ENCODE measurements at regions not wholly inside any gene's neighbourhood (a gene's known extent, or its start where the extent isn't known, plus 50 kb on each side); places are given as distances from the start of the nearest gene placed in this dataset.

DNA sequence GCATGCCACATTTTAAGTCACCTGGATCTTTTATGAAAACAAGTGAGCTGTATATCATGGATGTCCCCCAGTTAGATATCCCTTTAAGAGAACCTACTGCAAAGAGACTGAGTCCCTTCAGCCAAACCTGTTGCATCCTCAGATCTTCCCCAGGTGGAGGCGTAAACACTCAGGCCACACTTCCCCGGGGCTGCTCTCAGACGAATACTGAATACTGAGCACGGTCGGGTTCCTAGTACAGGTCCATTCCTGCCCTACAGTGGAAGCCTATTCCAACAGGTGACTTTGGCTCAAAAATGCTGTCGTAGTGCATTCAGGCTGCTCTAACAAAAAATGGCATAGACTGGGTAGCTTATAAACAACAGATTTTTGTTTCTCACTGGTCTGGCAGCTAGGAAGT, 320.2 kb upstream of the CLNK start:
- Histone ChIP-seq H3K9me3 (ENCODE audit: control insufficient read depth in 4 of 4, low read length in 3 of 4) (peaks cover 0 to 6% (median 1%) of the 10 kb centered on the region in 4 donors), H3K36me3 (ENCODE audit: control insufficient read depth in 4 of 4, insufficient read depth in 3 of 4, low read depth in 1 of 4, low read length in 3 of 4) (no peaks in the 10 kb centered on the region), H3K9ac (ENCODE audit: low read depth in 1 of 2, low read length in 2 of 2) (no peak overlapping the region), H3K4me1 (ENCODE audit: control insufficient read depth in 4 of 4, insufficient read depth in 4 of 4, low read length in 3 of 4) (no peaks in the 10 kb centered on the region), H3K4me3 (ENCODE audit: low read depth in 1 of 3, low read length in 3 of 3) (no peak overlapping the region), H3K27ac (ENCODE audit: low read depth in 1 of 2, low read length in 2 of 2) (no peak overlapping the region), H3K27me3 (ENCODE audit: control insufficient read depth in 4 of 4, insufficient read depth in 4 of 4, low read length in 3 of 4) (peaks cover 0 to 5% (median 3%) of the 10 kb centered on the region in 4 donors)
- no peak for DNase-seq (ENCODE audit: low spot score)
- TF ChIP-seq, protein P1, sequence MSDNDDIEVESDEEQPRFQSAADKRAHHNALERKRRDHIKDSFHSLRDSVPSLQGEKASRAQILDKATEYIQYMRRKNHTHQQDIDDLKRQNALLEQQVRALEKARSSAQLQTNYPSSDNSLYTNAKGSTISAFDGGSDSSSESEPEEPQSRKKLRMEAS (IDR thresholded peaks at IDR 0.05), result no peak
- no peak for TF ChIP-seq HNF4G (IDR thresholded peaks at IDR 0.05)
- no peak for TF ChIP-seq RXRA (IDR thresholded peaks at IDR 0.05)
- TF ChIP-seq JUND (IDR thresholded peaks at IDR 0.05), result no peak
- TF ChIP-seq GABPA (IDR thresholded peaks at IDR 0.05 in 1 of 2, conservative IDR thresholded peaks at IDR 0.05 in 1 of 2), result no peak
- TF ChIP-seq SP1 (IDR thresholded peaks at IDR 0.05), result no peak
- no peak for TF ChIP-seq RAD21 (IDR thresholded peaks at IDR 0.05)
- TF ChIP-seq FOXA2 (IDR thresholded peaks at IDR 0.05), result no peak
- no peak for TF ChIP-seq FOXA1 (IDR thresholded peaks at IDR 0.05)
- TF ChIP-seq REST (IDR thresholded peaks at IDR 0.05), result no peak
- TF ChIP-seq ATF3 (IDR thresholded peaks at IDR 0.05), result no peak
- no peak for TF ChIP-seq HNF4A (conservative IDR thresholded peaks at IDR 0.05)
- TF ChIP-seq TAF1 (conservative IDR thresholded peaks at IDR 0.05), result no peak
- WGBS, result 76% methylated on average over 6 of the region's 6 CpGs

- DNase-seq (ENCODE audit: low spot score), result no peak
- H3K4me1 ChIP-seq (ENCODE audit: control insufficient read depth in 4 of 4, insufficient read depth in 4 of 4, low read length in 3 of 4), result no peaks in the 10 kb centered on the region
- no peak overlapping the region for H3K4me3 ChIP-seq (ENCODE audit: low read depth in 1 of 3, low read length in 3 of 3)
- H3K27ac ChIP-seq (ENCODE audit: low read depth in 1 of 2, low read length in 2 of 2), result no peak overlapping the region
- TF ChIP-seq RXRA (IDR thresholded peaks at IDR 0.05) (no peak), REST (IDR thresholded peaks at IDR 0.05) (no peak), GABPA (IDR thresholded peaks at IDR 0.05 in 1 of 2, conservative IDR thresholded peaks at IDR 0.05 in 1 of 2) (no peak), HNF4A (conservative IDR thresholded peaks at IDR 0.05) (no peak), NR2F2 (IDR thresholded peaks at IDR 0.05) (no peak), FOXA1 (IDR thresholded peaks at IDR 0.05) (no peak), HNF4G (IDR thresholded peaks at IDR 0.05) (no peak), ATF3 (IDR thresholded peaks at IDR 0.05) (no peak), EGR1 (IDR thresholded peaks at IDR 0.05; ENCODE audit: low read depth in 2 of 2) (no peak), RAD21 (IDR thresholded peaks at IDR 0.05) (no peak), TAF1 (conservative IDR thresholded peaks at IDR 0.05) (no peak), FOXA2 (IDR thresholded peaks at IDR 0.05) (no peak), YY1 (IDR thresholded peaks at IDR 0.05) (no peak), SP1 (IDR thresholded peaks at IDR 0.05) (no peak), CTCF (IDR thresholded peaks at IDR 0.05; ENCODE audit: low read depth, low read length, missing input control) (no peak), JUND (IDR thresholded peaks at IDR 0.05) (no peak)
- TF ChIP-seq, protein P1 (IDR thresholded peaks at IDR 0.05), result no peak
- TF ChIP-seq, protein P2, sequence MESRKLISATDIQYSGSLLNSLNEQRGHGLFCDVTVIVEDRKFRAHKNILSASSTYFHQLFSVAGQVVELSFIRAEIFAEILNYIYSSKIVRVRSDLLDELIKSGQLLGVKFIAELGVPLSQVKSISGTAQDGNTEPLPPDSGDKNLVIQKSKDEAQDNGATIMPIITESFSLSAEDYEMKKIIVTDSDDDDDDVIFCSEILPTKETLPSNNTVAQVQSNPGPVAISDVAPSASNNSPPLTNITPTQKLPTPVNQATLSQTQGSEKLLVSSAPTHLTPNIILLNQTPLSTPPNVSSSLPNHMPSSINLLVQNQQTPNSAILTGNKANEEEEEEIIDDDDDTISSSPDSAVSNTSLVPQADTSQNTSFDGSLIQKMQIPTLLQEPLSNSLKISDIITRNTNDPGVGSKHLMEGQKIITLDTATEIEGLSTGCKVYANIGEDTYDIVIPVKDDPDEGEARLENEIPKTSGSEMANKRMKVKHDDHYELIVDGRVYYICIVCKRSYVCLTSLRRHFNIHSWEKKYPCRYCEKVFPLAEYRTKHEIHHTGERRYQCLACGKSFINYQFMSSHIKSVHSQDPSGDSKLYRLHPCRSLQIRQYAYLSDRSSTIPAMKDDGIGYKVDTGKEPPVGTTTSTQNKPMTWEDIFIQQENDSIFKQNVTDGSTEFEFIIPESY (IDR thresholded peaks at IDR 0.05), result no peak
- peaks cover 0 to 5% (median 3%) of the 10 kb centered on the region in 4 donors for H3K27me3 ChIP-seq (ENCODE audit: control insufficient read depth in 4 of 4, insufficient read depth in 4 of 4, low read length in 3 of 4)
- peaks cover 0 to 2% (median under 1%) of the 10 kb centered on the region in 4 donors for H3K9me3 ChIP-seq (ENCODE audit: control insufficient read depth in 4 of 4, low read length in 3 of 4)
- H3K9ac ChIP-seq (ENCODE audit: low read depth in 1 of 2, low read length in 2 of 2), result no peak overlapping the region
- no peaks in the 10 kb centered on the region for H3K36me3 ChIP-seq (ENCODE audit: control insufficient read depth in 4 of 4, insufficient read depth in 3 of 4, low read depth in 1 of 4, low read length in 3 of 4)
- 77% methylated on average over 2 of the region's 2 CpGs for WGBS
These were observed 318.4 kb upstream of the CLNK start for GRCh38 chr4:11002961-11003360.

Data from liver (tissue), 8 donors.